HEK293 (cell line): ENCODE measurements at regions not wholly inside any gene's neighbourhood (a gene's known extent, or its start where the extent isn't known, plus 50 kb on each side); places are given as distances from the start of the nearest gene placed in this dataset.
"Not testable (repeated sequence)": the region's sequence is repeated elsewhere in the genome, so short reads cannot be mapped to it uniquely, and the experiment has no call there.

Source experiments
- CTCF ChIP-seq: fragments of 450-650 bp; formaldehyde crosslinking; IDR thresholded peaks from 2 replicates; pipeline ENCODE4 v1.5.1; 2016; ENCODE audit warnings: missing biosample characterization, missing genetic modification characterization
- MYNN ChIP-seq: fragments of 450-650 bp; formaldehyde crosslinking; IDR thresholded peaks from 2 replicates; pipeline ENCODE4 v1.5.1; 2016; ENCODE audit warnings: missing biosample characterization, missing genetic modification characterization, borderline replicate concordance
- PRDM2 ChIP-seq: fragments of 450-650 bp; formaldehyde crosslinking; IDR thresholded peaks from 2 replicates; pipeline ENCODE4 v1.5.1; 2016; ENCODE audit warnings: missing biosample characterization, missing genetic modification characterization, borderline replicate concordance
- REST ChIP-seq: fragments of 450-650 bp; formaldehyde crosslinking; IDR thresholded peaks from 2 replicates; pipeline ENCODE4 v1.5.1; 2016; ENCODE audit warnings: missing biosample characterization, missing genetic modification characterization
- TSHZ1 ChIP-seq: fragments of 450-650 bp; formaldehyde crosslinking; IDR thresholded peaks from 2 replicates; pipeline ENCODE4 v1.5.1; 2016; ENCODE audit warnings: missing biosample characterization, missing genetic modification characterization, borderline replicate concordance
- YY1 ChIP-seq: fragments of 450-650 bp; formaldehyde crosslinking; IDR thresholded peaks from 2 replicates; pipeline ENCODE4 v1.5.1; 2018; ENCODE audit warnings: missing biosample characterization, missing genetic modification characterization
- ZNF223 ChIP-seq: fragments of 450-650 bp; formaldehyde crosslinking; IDR thresholded peaks from 2 replicates; pipeline ENCODE4 v1.5.1; 2016; ENCODE audit warnings: missing biosample characterization, missing genetic modification characterization
- ZNF571 ChIP-seq: fragments of 450-650 bp; formaldehyde crosslinking; IDR thresholded peaks from 2 replicates; pipeline ENCODE4 v1.5.0; 2017; ENCODE audit warnings: missing biosample characterization, missing genetic modification characterization
- ZSCAN18 ChIP-seq: fragments of 450-650 bp; formaldehyde crosslinking; IDR thresholded peaks from 2 replicates; pipeline ENCODE4 v1.5.1; 2016; ENCODE audit warnings: missing biosample characterization, missing genetic modification characterization

- not testable (repeated sequence) for TF ChIP-seq CTCF (tag by site-specific recombination); YY1; ZNF223; ZSCAN18 (tag by site-specific recombination); REST (tag by site-specific recombination); ZNF571 (tag by site-specific recombination); PRDM2; TSHZ1 (tag by site-specific recombination); MYNN
Observed at GRCh38 chr2:184330561-184330960, 267.8 kb upstream of the ZNF804A start.
